Sigmoid colon (tissue), 3 donors: ENCODE measurements at regions not wholly inside any gene's neighbourhood (a gene's known extent, or its start where the extent isn't known, plus 50 kb on each side); places are given as distances from the start of the nearest gene placed in this dataset.

Experiments used
- POLR2A ChIP-seq, 2 donors: fragments of 450-650 bp; IDR thresholded peaks; one replicate each; pipeline ENCODE4 v1.6.1; 2016; ENCODE audit warnings: antibody characterized with exemption in 2 of 2, mild to moderate bottlenecking in 2 of 2, moderate library complexity in 2 of 2
- TF ChIP-seq, protein P1 (sequence below), 4 experiments: fragments of 450-650 bp in 3 of 4; fragments of 200-600 bp in 1 of 4; IDR thresholded peaks; one replicate each; pipeline ENCODE4 v1.5.1; 2016 to 2019; ENCODE audit warnings: antibody characterized with exemption in 4 of 4, mild to moderate bottlenecking in 3 of 4, moderate library complexity in 2 of 4

DNA sequence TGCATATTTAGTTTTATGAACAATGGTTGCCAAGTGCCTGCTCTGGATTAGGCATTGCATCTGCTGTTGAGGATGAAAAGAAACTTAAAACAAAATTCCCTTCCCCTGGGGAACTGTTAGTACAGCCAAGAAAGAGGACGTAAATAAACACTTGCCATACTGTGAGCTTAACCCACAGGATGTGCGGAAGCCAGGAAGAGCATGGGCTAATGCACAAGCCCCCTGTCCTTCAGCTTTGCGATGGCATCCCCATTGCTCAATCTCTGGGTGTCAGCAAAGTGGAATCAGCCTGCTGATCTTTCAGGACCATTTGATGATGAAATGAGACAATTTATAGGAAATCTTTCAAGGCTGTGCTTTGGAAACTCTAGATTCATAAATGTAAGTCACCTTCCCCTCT is 399.9 kb upstream of the IGFBP3 start:
- TF ChIP-seq, protein P1, sequence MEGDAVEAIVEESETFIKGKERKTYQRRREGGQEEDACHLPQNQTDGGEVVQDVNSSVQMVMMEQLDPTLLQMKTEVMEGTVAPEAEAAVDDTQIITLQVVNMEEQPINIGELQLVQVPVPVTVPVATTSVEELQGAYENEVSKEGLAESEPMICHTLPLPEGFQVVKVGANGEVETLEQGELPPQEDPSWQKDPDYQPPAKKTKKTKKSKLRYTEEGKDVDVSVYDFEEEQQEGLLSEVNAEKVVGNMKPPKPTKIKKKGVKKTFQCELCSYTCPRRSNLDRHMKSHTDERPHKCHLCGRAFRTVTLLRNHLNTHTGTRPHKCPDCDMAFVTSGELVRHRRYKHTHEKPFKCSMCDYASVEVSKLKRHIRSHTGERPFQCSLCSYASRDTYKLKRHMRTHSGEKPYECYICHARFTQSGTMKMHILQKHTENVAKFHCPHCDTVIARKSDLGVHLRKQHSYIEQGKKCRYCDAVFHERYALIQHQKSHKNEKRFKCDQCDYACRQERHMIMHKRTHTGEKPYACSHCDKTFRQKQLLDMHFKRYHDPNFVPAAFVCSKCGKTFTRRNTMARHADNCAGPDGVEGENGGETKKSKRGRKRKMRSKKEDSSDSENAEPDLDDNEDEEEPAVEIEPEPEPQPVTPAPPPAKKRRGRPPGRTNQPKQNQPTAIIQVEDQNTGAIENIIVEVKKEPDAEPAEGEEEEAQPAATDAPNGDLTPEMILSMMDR (IDR thresholded peaks at IDR 0.05) = no peak
- no peak for TF ChIP-seq POLR2A (IDR thresholded peaks at IDR 0.05)
